PC-9 (cell line): ENCODE measurements at regions not wholly inside any gene's neighbourhood (a gene's known extent, or its start where the extent isn't known, plus 50 kb on each side); places are given as distances from the start of the nearest gene placed in this dataset.

Experiments
- BruUV-seq: library from RNA; stranded (reverse); fragments of 400-500 nt; replicated peaks from 2 replicates; lab custom pipeline; 2021; lab: Mats Ljungman, UMichigan
- CTCF ChIA-PET: fragments of 300-600 bp; sonication (Branson Sonifier 250); formaldehyde crosslinking; loops from one replicate; lab custom pipeline; 2022; ENCODE audit warnings: antibody characterized with exemption; lab: Charles Lee
- POLR2A ChIA-PET: fragments of 300-600 bp; sonication (Branson Sonifier 250); formaldehyde crosslinking; loops from one replicate; lab custom pipeline; 2022; ENCODE audit warnings: antibody characterized with exemption; ENCODE audit not compliant: unreplicated experiment; lab: Charles Lee
- DNase-seq, 2 experiments: peaks; one replicate each; pipeline versions ENCODE4 v3.0.0 to v3.0.0-alpha.2; 2015 to 2022; ENCODE audit warnings: mixed read lengths in 1 of 2
- H2AFZ ChIP-seq: fragments of 200-600 bp; sonication (generic); 2 replicates; pipeline ENCODE4 v1.8.1; 2017; ENCODE audit warnings: antibody characterized with exemption
- H3F3A ChIP-seq: fragments of 200-600 bp; sonication (generic); 2 replicates; pipeline ENCODE4 v1.8.1; 2017; ENCODE audit warnings: antibody characterized with exemption, mild to moderate bottlenecking, low read depth; ENCODE audit not compliant: insufficient read depth
- H3K27ac ChIP-seq: fragments of 200-600 bp; sonication (generic); 2 replicates; pipeline ENCODE4 v1.6.1; 2016; ENCODE audit warnings: mixed run types
- H3K27me3 ChIP-seq: fragments of 200-600 bp; sonication (generic); 2 replicates; pipeline ENCODE4 v1.6.1; 2016; ENCODE audit warnings: low read depth, mixed run types; ENCODE audit not compliant: insufficient read depth
- H3K36me3 ChIP-seq: fragments of 200-600 bp; sonication (generic); 2 replicates; pipeline ENCODE4 v1.6.1; 2016; ENCODE audit warnings: low read depth, mixed run types
- H3K4me1 ChIP-seq: fragments of 200-600 bp; sonication (generic); replicated peaks from 2 replicates; pipeline ENCODE4 v1.6.1; 2016; ENCODE audit warnings: mixed run types; ENCODE audit not compliant: insufficient read depth
- H3K4me2 ChIP-seq: fragments of 200-600 bp; sonication (generic); 2 replicates; pipeline ENCODE4 v1.6.1; 2017; ENCODE audit warnings: mixed run types
- H3K4me3 ChIP-seq: fragments of 200-600 bp; sonication (generic); 2 replicates; pipeline ENCODE4 v1.6.1; 2016; ENCODE audit warnings: mixed run types
- H3K79me2 ChIP-seq: fragments of 200-600 bp; sonication (generic); 2 replicates; pipeline ENCODE4 v1.6.1; 2017; ENCODE audit warnings: low read depth, mixed run types
- H3K9me2 ChIP-seq: fragments of 200-600 bp; sonication (generic); 2 replicates; pipeline ENCODE4 v1.8.1; 2017; ENCODE audit warnings: mild to moderate bottlenecking; ENCODE audit not compliant: insufficient read depth
- H3K9me3 ChIP-seq: fragments of 200-600 bp; sonication (generic); 2 replicates; pipeline ENCODE4 v1.8.1; 2016; ENCODE audit warnings: low read depth; ENCODE audit not compliant: insufficient read depth
- H4K20me1 ChIP-seq: fragments of 200-600 bp; sonication (generic); 2 replicates; pipeline ENCODE4 v1.8.1; 2017; ENCODE audit not compliant: insufficient read depth
- EZH2 ChIP-seq: fragments of 200-600 bp; sonication (generic); IDR thresholded peaks from 2 replicates; pipeline ENCODE4 v1.8.0; 2017; ENCODE audit warnings: antibody characterized with exemption, low read depth
- intact Hi-C: fragments of 100-400 bp; cut with micrococcal nuclease; formaldehyde crosslinking; loops from one replicate; pipeline ENCODE4 v1.10.0; 2022; ENCODE audit not compliant: unreplicated experiment
- TF ChIP-seq, protein P1 (sequence below): fragments of 200-600 bp; sonication (generic); conservative IDR thresholded peaks from 2 replicates; pipeline ENCODE4 v1.6.1; 2017; ENCODE audit warnings: mixed run types, antibody characterized with exemption, mild to moderate bottlenecking, moderate library complexity

DNA sequence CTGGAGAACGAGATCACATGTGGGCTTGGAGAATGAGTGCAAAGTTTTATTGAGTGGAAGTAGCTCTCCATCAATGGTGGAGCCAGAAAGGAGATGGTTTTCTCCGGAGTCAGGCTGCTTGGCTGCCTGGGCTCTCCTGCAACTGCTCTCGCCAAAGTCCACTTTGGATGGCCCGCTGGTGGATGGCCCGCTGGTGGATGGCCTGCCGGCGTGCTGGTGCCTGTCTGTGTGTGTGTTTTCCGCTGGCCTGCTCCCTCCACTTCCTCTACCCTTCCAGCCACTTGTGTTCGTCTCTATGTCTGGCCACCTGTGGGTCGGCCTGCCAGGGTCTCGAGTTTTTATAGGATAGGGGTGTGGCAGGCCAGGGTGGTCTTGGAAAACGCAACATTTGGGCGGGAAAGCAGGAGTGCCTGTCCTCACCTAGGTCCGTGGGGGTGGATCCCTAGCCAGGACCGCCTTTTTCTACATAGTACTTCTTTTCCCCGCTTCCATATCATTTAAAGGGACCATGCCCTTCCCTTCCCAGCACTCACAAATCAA lies 1292.1 kb upstream of the PIK3C3 start:
- POLR2A ChIA-PET = no interaction called here
- Histone ChIP-seq H3K4me1 (no peaks in the 10 kb centered on the region), H3K79me2 (no peaks in the 10 kb centered on the region), H3K9me3 (no peaks in the 10 kb centered on the region), H3K27ac (no peak overlapping the region), H3K27me3 (no peaks in the 10 kb centered on the region), H3K9me2 (no peaks in the 10 kb centered on the region), H3K4me3 (no peak overlapping the region), H2AFZ (no peak overlapping the region), H3F3A (no peaks in the 10 kb centered on the region), H4K20me1 (no peaks in the 10 kb centered on the region), H3K36me3 (no peaks in the 10 kb centered on the region), H3K4me2 (no peak overlapping the region)
- CTCF ChIA-PET = no interaction called here
- DNase-seq = no peak
- intact Hi-C loops = no loop called here
- BruUV-seq = no TSS peak
- TF ChIP-seq, protein P1, sequence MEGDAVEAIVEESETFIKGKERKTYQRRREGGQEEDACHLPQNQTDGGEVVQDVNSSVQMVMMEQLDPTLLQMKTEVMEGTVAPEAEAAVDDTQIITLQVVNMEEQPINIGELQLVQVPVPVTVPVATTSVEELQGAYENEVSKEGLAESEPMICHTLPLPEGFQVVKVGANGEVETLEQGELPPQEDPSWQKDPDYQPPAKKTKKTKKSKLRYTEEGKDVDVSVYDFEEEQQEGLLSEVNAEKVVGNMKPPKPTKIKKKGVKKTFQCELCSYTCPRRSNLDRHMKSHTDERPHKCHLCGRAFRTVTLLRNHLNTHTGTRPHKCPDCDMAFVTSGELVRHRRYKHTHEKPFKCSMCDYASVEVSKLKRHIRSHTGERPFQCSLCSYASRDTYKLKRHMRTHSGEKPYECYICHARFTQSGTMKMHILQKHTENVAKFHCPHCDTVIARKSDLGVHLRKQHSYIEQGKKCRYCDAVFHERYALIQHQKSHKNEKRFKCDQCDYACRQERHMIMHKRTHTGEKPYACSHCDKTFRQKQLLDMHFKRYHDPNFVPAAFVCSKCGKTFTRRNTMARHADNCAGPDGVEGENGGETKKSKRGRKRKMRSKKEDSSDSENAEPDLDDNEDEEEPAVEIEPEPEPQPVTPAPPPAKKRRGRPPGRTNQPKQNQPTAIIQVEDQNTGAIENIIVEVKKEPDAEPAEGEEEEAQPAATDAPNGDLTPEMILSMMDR = no peak
- TF ChIP-seq EZH2 = no peak

DNA sequence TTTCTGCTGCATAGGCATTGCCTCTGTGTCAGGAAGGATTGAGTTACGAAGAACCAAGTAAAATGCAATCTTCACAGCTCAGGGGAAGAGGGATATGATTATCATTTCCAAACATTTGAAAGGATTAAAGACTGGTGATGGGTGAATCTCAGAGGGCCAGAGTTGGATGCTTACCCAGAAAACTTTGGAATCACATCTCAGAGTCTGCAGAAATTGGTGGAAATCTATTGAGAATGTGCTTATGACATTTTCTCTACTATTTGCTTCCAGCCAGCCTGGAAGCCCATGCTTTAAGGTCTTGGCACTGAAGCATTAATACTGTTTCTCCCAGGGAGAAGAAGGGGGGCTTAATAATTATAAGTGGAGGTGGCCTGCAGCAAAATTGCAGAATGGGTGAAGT lies 1301.4 kb upstream of the PIK3C3 start:
- Histone ChIP-seq H2AFZ (no peak overlapping the region), H3K4me2 (no peak overlapping the region), H3K4me1 (no peaks in the 10 kb centered on the region), H3K27ac (no peak overlapping the region), H3K9me2 (no peaks in the 10 kb centered on the region), H3K27me3 (no peaks in the 10 kb centered on the region), H4K20me1 (no peaks in the 10 kb centered on the region), H3K36me3 (no peaks in the 10 kb centered on the region), H3K79me2 (no peaks in the 10 kb centered on the region), H3K4me3 (no peak overlapping the region), H3F3A (no peaks in the 10 kb centered on the region), H3K9me3 (no peaks in the 10 kb centered on the region)
- DNase-seq = no peak
- POLR2A ChIA-PET = no interaction called here
- TF ChIP-seq, protein P1 = no peak
- TF ChIP-seq EZH2 = no peak
- CTCF ChIA-PET = no interaction called here
- no TSS peak for BruUV-seq
- intact Hi-C loops = no loop called here

DNA sequence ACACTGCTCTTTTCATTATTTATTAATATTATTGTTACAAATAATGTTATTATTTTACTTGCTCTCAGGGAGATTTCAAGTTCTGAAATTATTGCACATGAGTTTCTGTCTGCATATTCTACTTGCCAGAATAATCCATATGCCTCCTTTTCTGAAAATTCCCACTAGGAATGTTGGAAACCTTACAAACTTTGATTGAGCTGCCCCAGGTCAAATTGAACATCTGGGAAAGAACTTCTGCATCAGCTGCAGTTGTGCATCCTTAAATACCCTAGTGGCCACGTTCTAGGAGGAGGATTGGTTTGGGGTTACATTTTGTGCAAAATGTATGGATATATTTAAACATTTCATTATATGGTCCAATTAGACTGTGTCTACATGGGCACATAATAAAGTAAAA lies 1302.7 kb upstream of the PIK3C3 start:
- POLR2A ChIA-PET = no interaction called here
- intact Hi-C loops = no loop called here
- Histone ChIP-seq H3F3A (no peaks in the 10 kb centered on the region), H3K4me3 (no peak overlapping the region), H3K9me2 (no peaks in the 10 kb centered on the region), H3K36me3 (no peaks in the 10 kb centered on the region), H3K9me3 (no peaks in the 10 kb centered on the region), H3K4me2 (no peak overlapping the region), H2AFZ (no peak overlapping the region), H4K20me1 (no peaks in the 10 kb centered on the region), H3K4me1 (no peaks in the 10 kb centered on the region), H3K27ac (no peak overlapping the region), H3K79me2 (no peaks in the 10 kb centered on the region), H3K27me3 (no peaks in the 10 kb centered on the region)
- DNase-seq = no peak
- no peak for TF ChIP-seq EZH2
- TF ChIP-seq, protein P1 = no peak
- CTCF ChIA-PET = no interaction called here
- BruUV-seq = no TSS peak
